ENCODE measurements at regions not wholly inside any gene's neighbourhood (a gene's known extent, or its start where the extent isn't known, plus 50 kb on each side); places are given as distances from the start of the nearest gene placed in this dataset.
A peak's percentile ranks its signal among the peaks of the same experiment; 100 is the strongest.
"Not testable (repeated sequence)": the region's sequence is repeated elsewhere in the genome, so short reads cannot be mapped to it uniquely, and the experiment has no call there.

DNA sequence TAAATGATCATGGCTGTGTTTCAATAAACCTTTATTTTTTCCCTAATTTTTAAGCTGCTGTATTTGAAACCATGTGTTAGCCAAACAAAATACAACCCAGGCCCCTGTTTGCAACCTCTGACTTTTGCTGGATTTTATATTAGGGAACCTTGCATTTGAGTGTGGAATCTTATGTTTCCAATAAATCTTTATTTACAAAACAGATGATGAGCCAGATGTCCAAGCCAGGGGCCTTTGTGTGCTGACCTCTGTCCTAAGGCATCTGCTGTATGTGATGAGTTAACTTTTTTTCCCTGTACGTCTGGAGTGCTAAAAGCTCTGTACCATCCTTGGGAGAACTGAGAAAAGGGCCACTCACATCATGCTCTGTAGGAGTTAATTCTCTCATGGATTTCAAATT is 162.9 kb downstream of the TRIB2 start:
- no peak for DNase-seq (ENCODE audit: low spot score)

DNA sequence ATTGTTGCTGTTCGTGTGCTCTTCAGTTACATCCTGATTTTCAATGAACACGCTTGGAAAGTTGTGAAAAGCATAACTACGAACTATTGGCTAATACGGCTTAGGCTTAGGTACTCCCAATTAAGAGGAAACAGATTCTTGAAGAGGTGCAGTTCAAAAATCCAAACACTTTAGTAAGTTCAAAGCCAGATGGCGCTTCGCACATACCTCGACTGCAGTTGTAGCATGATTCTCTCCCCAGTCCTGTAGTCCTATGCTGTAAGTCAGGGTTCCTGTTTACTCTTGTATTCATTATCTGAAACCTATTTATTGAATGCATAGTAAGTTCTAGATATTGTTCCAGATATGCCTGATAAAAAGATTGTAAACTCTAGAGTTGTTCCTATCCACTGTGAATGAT is 165.2 kb downstream of the TRIB2 start:
- DNase-seq (ENCODE audit: low spot score): peak; percentile 33

DNA sequence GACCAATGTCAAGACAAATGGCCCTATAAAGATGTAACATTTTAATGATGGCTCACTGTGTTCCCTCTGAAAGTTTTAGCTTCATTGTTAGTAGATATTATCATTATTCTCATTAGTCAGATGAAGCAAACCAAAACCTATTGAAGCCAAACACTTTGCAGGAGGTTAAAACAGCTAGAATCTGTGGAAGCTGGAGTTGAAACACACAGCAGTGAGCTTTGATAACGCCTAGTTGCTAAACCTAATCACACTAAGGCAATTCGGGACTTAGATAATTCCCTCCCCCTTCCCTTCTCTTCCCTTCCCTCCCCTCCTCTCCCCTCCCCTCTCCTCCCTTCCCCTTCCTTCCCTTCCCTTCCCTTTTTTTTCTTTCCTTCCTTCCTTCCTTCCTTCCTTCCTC is 165.7 kb downstream of the TRIB2 start:
- no peak for DNase-seq (ENCODE audit: low spot score)

DNA sequence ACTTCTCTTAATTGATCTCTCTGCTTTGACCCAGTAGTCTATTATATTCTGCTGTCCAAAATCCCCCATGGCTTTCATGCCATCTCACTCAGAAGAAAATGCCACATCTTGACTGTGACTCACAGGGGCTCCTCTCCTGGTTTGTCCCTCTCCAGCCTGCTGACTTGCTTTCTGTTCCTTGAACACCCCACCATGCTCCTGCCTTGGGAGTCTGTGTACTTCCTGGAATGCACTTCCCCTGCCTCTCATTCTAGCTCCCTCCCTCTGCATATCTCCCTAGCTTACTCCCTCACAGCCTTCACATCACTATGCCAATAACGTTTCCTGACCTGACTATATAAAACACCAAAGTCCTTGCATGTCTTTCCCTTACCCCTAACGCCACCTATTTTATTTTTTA is 167.2 kb downstream of the TRIB2 start:
- DNase-seq (ENCODE audit: low spot score): no peak

DNA sequence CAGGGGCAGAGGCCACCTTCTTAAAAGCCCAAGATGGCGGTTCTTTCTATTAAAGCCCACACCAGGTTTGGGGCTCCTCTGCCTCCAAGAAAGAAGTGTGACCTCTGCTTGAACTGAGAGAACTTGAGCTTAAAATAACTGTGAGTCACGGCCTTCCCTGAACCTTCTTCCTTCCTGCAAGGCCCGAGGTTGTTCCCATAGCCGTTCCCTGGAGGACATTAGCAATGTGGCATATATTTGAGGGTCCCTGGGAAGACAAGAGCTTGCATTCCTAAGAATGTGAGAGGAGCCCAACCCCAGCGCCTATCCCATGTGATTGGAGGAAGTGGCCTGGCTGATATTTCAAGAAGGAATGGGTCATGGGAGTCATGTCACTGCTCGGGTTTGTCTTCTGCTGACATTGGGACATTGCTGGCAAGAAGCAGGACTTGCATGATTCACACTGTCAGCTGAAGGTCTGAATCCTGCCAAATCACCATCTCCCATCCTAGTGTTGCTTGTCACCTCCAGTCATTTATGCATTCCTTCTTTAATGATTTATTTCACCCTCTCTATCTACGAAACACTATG is 168.1 kb downstream of the TRIB2 start:
- no peak for DNase-seq (ENCODE audit: low spot score)

DNA sequence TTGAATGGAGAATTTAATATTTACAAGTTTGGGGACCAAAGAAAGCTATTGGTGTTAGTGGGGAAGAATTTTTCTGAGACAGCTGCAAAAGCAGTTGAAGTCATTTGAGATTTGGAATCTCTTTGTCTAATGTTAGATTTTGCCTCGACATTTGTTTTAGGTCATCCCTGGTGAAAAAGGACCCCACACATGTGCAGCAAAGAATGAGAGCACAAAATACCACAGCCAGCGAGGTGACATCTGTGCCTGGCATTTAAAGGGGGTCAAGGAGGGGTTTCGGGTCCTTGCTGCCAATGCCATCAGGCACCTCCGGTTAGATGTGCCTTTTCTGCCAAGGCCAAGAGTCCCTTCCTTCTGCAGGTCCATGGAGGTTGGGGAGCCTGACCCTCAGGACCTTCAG is 173.3 kb downstream of the TRIB2 start:
- DNase-seq (ENCODE audit: low spot score): no peak

DNA sequence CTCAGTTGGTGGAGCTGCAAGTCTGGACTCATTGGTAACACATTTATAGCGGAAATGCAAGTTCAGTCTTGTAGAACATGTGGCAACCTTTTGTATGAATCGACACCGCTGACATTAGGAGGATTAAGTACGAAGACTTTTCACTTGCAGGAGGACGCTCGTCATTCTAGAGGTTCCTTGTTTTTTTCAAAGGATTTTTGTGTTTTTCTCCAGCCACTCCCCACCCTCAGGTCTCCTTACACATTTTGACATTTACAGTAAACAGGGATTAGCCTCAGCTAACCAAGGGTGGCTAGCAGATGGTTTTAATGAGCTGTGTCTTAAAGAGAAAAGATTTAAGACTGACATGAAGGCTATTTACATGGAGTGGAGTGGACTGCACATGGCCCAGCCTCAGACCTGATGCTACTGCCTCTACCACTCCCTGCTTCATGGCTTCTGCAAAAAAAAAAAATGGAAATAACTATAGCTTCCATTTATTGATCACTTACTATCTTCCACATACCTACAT is 173.8 kb downstream of the TRIB2 start:
- no peak for DNase-seq (ENCODE audit: low spot score)

DNA sequence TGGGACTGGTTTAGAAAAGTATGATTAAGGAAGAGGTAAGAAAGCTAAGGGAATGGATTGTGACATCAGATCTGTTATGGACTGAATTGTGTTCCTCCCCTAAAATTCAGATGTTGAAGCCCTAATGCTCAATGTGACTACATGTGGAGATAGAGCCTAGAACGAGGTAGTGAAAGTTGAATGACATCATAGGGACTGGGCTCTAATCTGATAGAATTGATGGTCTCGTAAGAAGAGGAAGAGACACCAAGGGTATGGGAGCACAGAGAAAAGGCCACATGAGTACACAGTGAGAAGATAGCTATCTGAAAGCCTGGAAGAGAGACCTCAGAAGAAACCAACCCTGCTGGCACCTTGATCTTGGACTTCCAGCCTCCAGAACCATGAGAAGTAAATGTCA is 178.3 kb downstream of the TRIB2 start:
- DNase-seq (ENCODE audit: low spot score): no peak

DNA sequence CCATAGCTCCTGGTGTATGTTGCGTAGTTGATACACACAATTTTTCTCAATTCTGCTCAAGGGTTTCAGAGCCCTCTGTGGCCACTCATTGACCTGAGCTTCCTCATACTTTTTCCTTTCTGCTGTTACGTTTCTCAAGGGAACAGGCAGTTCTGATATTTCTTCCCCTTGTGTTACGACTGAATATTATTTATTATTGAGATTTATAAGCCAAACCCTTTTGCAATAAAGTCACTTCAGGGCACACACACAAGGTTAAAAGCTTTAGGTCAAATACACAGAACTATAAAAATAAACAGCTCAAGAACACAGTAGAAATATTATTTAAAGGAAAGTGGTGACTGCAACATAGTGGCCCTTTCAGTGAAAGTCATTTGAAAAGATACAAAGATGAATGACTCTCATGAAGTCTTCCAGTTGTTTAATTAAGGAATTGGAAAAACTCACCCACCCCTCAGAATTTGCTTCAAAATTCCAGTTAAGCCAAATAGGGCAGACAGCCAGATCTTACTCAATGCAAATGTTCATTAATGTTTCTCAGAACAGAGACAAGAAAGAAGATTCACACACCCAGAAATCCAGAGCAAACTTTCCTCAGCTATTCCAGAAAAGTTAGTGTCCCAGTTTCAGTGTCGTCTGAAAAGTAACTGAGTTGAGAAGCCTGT is 179.7 kb downstream of the TRIB2 start:
- DNase-seq (ENCODE audit: low spot score): no peak

DNA sequence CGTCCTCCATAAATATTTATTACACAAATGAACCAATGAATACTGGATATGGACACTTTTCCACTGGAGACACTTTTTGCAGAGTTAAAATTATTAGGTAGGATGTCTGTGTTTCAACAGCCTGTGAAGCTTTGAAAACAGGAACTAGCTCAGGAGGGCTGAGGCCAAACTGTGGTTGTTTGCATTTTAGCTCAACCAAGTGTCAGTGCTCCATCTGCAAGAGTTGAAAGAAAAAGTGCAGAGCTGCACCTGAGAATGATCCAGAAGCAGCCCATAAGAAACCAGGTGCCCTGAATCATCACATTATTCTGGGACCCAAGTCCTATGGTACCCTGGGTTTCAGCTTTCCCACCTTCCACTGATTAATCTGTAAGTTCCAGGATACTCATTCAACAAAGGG is 180.4 kb downstream of the TRIB2 start:
- DNase-seq (ENCODE audit: low spot score): no peak

DNA sequence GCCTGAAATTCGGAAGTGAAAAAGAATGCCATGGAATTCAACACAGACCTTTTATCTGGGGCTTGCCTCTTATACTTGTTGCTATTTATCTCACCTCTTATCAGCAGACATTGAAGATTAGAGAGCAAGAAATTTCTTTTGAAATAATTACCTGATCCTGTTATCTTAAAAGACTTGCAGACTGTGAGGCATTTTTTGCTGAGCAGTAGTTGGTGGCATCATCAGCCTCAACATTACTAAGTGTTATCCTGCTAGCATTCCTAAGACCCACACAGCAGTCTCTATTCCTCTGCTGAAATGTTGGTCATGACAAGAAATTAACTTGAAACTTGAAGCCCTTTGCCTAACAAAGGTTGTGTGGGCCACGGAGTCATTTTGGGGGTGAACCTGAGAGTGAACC is 186.5 kb downstream of the TRIB2 start:
- no peak for DNase-seq (ENCODE audit: low spot score)

DNA sequence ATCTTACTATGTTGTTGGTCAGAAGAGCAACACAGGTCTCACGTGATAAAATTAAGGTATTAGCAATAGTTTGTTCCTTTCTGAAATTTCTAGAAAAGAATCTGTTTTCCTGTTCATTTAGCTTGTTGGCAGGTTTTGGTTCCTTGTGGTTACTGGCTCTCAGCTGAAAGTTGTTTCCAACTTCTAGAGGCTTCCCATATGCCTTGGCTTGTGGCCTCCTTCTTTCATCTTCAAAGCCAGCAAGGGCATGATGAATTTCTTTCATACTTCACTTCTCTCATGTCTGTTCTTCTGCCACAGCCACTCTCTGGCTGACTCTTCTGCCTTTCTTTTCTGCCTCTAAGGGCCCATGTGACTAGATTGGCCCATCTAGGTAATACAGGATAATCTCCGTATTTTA is 193.7 kb downstream of the TRIB2 start:
- DNase-seq (ENCODE audit: low spot score): no peak

DNA sequence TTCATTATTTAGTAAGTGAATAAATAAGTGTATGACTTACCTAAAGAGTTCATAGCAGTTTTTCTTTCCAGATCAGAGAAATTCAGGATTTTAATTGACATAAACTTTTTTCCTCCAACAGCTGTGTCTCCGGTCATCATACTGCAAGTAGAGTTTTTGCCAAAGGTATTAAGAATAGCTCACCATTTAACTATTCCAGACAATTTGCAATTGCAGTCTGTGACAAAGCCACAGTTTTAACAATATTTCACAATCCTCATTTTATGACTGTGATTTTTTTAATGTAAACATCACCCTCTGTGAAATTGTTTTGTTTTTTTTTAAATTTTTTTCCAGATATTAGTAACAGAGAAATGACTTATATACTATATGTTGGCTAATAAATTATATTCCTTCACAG is 199.1 kb downstream of the TRIB2 start:
- DNase-seq (ENCODE audit: low spot score): no peak

DNA sequence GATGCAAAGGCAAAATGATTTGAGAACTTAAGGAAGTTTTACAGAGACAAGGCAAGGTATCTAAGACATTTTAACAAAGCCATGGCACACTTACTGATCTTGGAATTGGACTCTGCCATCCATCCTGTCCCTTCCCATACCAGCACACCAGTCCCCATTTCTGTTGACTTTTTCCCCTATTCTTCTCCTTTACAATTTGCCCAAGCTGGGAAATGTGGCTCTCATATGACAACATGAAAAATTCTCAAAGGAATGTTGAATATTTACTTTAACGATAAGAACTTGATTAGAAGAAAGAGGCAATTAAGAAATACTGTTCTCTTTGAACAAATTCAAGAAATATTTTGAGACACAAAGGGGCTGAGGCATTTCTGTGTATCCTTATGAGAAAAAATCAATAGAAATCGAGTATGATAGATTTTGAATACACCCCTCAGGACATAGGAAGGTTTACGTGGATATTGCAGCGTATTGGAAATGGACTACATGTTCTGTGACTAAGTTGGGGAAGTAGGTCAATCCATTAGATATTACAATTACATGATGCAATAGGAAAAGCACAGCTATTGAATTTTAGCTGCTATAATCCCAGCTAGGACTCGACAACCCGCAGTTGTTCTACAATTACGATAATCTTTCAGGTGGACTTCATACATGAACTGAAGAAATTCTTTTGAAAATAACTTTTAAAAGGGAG is 201.6 kb downstream of the TRIB2 start:
- no peak for DNase-seq (ENCODE audit: low spot score)

DNA sequence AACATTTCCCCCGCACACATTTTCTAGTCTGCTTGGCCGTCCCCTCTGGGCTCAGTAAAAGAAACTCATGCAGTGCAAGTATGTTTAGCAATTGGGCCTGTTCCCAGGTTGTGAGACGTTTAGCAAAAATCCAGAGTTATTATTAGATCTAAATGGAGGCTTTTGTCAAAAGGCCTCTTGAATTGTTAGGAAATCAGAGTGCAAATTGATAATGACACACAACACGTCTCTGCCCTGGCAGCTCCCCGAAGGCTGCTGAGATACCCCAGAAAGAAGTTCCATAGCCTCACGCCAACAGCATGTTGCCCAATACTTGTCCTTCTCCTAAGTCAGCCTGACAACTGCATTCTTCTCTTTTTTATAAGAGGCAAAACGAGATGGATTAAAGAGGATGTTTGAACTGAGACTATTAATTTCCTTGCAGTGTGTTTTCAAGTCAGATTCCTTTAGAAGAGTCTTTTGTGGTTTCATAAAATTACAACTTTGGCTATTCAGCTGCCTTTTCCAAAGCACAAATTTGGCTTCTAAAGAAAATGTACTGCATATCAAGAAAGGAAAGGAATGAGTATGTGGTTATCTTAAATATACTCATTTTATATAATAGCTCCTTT is 202.2 kb downstream of the TRIB2 start:
- DNase-seq (ENCODE audit: low spot score): no peak

DNA sequence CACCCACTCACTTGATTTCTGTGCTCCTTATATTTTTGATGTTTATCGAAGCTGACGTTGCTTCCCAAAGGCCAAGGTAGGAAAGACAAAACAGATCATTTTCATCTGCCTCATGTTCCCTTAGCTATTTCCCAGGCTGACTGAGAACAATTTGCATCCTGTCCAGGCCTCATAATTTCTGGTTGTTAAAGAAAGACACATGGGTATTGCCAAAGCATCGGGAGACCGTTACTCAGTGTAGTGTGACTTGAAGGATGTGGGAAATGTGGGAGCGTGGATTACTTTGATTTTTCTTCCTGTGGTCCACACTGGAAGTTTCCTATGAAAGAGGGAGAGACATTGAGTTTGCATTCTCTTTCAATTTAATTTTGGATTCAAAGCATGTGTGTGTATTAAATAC is 204.6 kb downstream of the TRIB2 start:
- no peak for DNase-seq (ENCODE audit: low spot score)

DNA sequence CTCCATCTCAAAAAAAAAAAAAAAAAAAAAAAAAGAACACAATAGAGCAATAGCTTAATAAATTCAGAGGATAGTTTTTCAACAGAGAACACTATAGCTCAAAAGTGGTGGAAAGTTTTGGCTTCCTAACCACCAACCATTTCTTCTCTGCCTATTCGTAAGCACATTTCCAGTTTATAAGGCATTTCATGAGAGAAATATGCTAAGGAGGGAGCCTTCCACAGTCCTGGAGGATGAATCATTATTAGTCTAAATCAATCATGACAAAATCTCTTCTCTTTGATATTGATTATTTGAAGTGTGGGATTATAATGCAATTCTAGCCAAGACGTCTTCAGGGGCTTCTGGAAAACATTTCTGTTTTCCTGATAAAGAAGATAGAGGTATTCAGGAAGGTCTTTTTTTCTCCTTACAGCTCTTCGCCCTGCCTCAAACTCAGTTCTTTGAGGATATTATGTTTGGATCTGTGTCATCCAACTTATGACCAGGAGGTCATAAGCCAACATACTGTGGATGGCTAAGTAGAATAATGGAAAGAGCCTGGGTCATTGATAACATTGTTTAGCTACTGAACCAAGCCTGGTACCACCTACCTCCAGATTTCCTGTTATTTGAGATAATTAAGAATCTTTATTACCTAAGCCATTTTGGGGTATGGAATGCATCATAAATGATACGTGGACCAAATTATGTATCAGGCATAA is 207.3 kb downstream of the TRIB2 start:
- DNase-seq (ENCODE audit: low spot score): no peak

DNA sequence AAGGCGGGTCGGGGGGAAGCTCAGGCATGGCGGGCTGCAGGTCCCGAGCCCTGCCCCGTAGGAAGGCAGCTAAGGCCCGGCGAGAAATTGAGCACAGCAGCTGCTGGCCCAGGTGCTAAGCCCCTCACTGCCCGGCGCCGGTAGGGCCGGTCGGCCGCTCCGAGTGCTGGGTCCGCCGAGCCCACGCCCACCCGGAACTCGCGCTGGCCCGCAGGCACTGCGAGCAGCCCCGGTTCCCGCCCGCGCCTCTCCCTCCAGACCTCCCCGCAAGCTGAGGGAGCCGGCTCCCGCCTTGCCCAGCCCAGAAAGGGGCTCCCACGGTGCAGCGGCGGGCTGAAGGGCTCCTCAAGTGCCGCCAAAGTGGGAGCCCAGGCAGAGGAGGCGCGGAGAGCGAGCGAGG is 209.9 kb downstream of the TRIB2 start:
- not testable (repeated sequence) for DNase-seq (ENCODE audit: low spot score)

DNA sequence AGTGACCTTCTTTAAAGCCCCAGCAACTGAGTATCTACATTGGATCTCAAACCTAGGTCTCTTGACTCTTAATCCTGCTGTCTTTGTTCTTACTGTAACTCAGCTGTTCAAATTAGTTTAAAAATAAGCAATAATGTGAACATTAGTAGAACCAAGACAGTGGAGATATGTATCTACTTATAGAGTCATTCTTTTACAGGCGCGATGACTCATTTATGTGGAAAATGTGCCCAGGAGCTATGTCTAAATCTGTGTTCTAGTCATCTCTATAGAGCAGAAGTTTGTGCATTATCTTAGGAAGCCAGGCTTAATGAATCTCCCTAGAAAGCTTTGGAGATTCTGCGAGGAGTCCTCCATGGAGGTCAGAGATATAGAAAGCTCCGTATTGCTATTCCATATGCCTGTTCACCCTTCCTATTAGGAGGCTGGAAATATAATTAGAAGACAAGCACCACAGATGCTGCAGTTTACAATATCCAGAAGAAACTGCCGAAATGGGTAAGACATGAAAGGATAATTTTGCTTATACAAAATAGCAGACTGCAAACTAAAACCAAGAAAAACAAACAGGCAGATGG is 211.6 kb downstream of the TRIB2 start:
- no peak for DNase-seq (ENCODE audit: low spot score)

DNA sequence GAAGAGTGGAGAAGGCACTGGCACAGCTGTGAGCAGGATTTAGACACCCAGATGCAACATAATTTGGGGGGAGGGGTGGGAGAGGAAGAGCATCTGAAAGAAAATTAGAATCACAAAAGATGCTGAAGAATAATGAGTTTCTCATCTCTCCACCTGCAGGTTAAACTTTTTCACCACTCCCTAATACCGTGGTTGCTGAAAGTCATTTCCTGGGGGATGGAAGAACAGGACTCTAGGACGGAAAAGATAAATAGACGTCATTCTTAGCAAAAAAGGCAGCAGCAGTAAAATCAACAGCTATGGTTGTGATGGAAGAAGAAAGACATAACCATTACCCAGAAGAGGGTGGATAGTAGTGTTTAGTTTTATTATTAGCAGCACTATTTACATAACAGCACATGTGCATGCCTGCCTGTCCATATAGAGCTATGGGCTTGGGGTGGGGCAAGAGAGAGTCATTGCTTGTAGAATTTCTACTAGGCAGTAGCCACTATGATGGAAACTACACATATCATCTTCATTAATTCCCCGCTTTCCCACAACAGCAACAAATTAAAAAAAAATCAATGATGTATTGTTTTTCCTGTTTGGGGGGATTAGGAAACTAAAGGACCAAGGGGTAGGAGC is 212.2 kb downstream of the TRIB2 start:
- DNase-seq (ENCODE audit: low spot score): no peak

DNA sequence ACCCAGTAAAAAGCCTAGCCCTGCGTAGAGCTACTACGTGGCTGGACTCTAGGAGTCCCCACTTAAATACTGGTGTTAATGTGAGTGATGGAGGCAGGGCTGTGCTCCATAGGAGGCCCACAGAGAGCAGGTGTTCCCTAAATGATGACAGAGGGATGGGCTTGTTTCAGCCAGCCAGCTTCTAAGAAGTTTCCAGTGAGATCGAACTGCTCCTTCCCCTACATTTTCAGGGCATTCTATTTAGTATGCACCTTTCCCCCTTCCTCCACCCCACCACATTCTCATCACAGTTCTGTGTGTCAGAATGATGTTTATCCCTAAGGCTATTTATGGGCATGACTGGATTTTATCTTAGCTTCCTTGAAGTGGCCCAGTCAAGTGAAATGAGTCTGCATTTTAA is 213.0 kb downstream of the TRIB2 start:
- DNase-seq (ENCODE audit: low spot score): no peak

DNA sequence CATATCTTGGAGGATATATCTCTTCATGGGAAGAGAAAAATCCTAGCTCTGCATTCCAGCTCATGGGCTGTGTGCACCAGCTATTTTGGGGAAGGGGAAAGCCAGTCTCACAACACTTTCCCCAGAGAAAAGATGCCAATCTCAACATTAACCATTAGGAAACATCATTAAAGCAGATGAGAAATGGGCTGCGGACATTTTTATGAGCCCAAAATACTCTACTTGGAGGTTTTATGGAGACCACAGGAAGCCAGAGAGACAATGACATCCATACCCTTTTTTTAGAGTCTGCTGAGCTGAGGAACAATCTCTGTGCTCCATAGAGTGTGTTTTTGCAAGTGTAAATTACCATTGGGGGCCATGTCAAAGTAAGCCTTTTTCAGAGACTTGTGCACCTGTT is 213.7 kb downstream of the TRIB2 start:
- no peak for DNase-seq (ENCODE audit: low spot score)

Measured in D341Med (cell line).